NCI-H524 (cell line): ENCODE measurements at regions not wholly inside any gene's neighbourhood (a gene's known extent, or its start where the extent isn't known, plus 50 kb on each side); places are given as distances from the start of the nearest gene placed in this dataset.

Experiments
- DNase-seq, 2 experiments: peaks; one replicate each; lab custom pipeline; 2025; lab: John Stamatoyannopoulos, UW

DNA sequence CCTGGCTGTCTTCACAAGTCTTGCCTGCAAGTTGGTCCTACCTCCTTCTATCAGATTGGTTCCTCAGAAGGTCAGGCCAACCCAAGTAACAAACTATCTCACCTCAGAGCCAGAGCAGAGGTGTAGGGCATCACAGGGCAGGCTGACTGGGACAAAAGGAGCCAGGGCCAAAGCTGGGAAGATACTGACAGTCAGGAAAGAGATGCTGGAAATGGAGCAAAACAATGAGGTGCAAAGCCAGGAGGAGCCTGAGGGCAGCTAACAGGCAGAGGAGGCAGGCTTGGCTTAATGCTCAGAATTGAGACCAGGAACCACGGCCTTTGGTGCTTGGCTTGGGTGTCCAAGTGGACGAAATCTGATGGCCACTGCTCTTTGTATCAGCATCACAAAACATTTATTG, 68.4 kb upstream of the PNMA1 start:
- DNase-seq: no peak

DNA sequence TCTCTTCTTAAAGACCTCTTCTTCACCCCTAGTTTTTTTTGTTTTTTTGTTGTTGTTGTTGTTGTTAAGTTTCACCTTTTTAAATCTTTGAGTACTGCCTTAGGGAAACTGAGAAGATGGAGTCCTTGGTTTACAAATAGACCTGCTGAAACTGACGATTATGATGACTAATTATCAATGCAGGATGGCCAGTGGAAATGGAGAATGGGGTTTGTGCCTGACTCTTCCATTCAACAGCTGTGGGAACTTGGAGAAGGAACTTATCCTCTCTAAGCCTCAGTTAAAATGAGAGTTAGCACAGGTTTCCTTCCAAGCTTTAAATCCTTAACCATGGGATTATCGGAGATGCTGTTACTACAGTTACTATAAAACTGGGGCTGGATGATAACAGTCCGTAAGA, 66.7 kb upstream of the PNMA1 start:
- DNase-seq: peak in 1 of 2 experiments; percentile 71

DNA sequence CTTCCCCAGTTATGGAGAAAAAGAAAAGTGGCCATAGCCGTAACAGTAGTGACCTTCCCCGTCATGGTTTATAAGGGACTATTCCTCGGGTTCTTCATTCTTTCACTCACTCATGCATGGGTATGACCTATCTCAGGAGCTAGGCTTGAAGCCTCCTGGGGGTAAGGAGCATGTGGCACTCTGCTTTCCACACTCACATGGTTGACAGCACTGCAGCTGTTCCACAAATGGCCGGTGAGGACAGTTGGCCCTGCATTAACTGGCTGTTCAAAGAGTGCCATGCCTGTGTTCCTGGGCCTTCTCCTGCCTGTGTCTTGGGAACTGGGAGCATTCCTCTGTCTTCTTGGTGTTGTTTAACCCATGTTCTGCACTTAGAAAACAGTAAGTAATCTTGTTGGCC, 66.2 kb upstream of the PNMA1 start:
- peak in 1 of 2 experiments; percentile 46 for DNase-seq

GRCh38 chr14:73778736-73779135, 64.6 kb upstream of the PNMA1 start:
- no peak for DNase-seq

GRCh38 chr14:73777420-73777819, 63.2 kb upstream of the PNMA1 start:
- peak in 1 of 2 experiments; percentile 24 for DNase-seq

- no peak for DNase-seq
Measured at GRCh38 chr14:73776194-73776537, 62.0 kb upstream of the PNMA1 start.

GRCh38 chr14:73775339-73776193, 61.4 kb upstream of the PNMA1 start:
- no peak for DNase-seq

DNA sequence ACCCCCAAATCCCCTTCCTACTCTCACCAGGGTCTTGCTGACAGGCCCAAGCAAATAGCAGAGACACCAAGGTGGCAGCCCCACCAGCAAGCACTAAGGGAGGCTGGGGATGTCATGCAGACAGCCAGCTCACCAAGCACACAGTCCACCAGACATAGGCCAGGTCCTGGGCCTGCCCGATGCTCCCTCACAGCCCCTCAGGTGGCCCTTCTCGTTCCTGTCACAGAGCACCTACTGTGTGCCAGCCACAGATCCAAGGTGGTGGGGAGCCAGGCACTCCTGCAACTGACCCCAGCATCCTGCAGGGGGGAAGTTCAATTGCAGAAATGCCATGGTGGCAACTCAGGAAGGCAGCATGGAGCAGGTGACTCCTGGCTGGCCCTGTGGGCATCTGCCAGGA, 60.5 kb upstream of the PNMA1 start:
- no peak for DNase-seq

- no peak for DNase-seq
Measured at GRCh38 chr14:73774241-73774570, 60.0 kb upstream of the PNMA1 start.

DNA sequence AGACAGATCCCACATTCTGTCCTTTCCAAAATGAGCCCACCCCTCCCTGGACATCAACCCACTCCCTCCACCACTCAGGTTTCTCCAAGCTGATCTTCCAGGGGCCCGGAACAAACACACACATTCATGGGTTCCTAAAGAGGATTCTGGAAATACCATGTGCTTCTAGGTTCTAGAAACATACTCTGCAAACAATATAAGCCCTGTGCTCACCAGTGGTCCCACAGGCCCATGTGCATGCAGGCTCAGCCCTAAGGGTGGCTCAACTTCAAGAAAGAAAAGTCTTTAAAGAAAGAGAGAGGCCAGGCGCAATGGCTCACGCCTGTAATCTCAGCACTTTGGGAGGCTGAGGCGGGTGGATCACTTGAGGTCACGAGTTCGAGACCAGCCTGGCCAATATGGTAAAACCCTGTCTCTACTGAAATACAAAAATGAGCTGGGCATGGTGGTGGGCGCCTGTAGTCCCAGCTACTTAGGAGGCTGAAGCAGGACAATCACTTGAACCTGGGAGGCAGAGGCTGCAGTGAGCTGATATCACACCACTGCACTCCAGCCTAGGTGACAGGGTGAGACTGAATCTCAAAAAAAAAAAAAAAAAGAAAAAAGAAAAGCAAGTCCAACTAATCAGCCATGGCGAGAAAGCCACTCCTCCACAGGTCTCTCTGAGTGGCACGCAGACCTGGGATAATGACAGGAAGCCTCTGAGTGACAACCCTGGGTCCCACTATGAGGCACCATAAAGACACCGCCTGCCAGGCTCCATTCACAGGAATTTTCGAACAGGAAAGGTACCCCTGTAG, 59.5 kb upstream of the PNMA1 start:
- no peak for DNase-seq

DNA sequence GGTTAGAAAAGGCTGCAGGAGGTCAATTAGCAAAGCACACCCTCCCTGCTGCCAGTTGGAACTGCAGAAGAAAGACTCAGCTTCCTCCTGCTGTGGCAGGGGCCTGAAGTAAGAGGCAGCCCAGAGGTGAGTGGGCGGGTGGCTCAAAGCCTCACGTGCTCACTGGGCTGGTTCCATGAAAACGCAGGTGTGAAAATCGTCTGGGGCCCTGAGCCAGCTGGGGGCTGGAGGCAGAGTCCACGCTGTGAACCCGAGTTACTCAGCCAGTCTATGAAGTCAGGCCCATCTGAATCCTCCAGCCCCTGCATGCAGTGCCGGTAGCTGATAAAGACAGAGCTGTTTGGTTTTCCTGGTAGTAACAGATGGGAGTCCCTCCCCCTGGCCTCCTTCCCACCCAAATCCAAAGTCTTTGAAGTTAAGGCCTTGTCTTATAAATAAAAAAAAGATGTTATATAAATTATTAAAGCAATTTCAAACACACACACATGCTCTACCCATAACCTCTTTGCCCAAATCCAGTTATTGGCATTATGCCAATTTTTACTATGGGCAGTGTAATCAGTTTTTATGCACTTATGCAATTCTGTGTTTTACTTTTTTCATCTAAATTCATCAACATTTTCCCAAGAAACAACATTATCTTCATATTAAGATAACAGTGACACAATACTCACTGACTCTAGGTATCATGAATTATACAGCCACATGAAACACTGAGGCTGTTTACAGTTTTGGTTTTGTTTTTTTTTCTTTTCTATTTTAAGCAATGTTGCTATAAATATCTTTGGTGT, 57.9 kb upstream of the PNMA1 start:
- DNase-seq: peak; percentile 54 to 76

- no peak for DNase-seq
Measured at GRCh38 chr14:73770977-73771847, 57.0 kb upstream of the PNMA1 start.

DNA sequence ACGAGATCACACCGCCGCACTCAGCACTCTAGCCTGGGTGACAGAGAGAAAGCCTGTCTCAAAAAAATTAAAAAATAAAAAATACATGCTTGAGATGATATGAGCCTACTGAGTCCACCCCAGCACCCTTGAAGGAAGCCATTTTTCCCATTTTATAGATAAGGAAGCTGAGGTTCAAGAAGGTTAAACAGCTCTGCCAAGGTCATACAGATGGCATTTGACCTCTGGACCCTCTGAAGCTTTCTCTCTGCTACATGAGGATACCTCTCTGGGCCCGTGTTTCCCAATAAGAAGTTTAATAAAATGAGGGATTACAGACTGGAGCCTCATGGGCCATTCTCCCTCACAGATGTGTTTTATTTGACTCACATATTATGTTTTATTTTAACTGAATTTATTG, 53.9 kb upstream of the PNMA1 start:
- DNase-seq: no peak

DNA sequence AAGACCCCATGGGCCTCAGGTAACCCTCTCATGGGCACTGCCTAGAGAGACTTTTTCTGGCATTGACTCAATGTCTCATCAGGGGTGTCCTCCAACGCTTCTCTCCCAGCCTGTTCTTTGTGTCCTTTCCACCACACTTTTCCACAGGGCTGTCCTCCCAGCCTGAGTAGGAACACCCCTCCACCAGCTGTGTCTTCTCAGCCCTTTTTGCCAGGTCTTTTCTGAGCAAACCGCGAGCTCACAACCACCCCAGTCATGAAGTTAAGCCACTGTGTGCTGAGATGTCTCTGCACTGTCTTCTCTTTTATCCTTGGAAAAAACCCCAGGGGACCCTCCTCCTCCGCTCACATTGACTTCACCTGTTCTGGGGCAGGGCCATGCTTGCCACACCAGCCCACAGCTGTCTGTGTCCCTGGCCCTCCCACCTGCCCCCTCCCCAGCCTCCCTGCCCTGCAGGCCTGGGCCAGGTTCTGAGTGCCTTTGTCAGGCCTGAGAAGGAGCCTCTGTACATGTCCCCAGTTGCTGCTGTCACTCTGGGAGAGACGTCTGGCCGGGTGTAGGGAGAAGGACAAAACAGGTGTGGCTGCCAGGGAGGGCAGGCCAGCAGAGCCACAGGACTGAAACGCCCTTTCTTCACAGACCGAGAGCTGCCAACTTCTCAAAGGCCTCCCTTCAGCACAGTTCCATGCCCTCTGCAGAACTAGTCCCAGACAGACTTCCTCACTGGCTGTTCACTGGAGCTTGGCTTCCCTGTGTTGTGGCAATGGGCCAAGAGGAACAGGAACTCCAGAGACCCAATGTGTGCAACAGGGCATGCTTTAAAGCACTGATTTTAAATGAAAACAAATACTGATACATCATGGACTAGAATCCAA, 50.5 kb upstream of the PNMA1 start:
- DNase-seq: peak; percentile 35 to 72
